LNCaP clone FGC (cell line): ENCODE measurements at regions not wholly inside any gene's neighbourhood (a gene's known extent, or its start where the extent isn't known, plus 50 kb on each side); places are given as distances from the start of the nearest gene placed in this dataset.
"Not testable (repeated sequence)": the region's sequence is repeated elsewhere in the genome, so short reads cannot be mapped to it uniquely, and the experiment has no call there.

Source experiments
- DNase-seq: peaks from one replicate; pipeline ENCODE4 v3.0.0-alpha.2; 2011; ENCODE audit warnings: low read depth
- H3K4me3 ChIP-seq: 2 replicates; pipeline ENCODE4 v1.5.1; 2011; ENCODE audit warnings: mild to moderate bottlenecking, low read depth, low read length, control low read depth
- TF ChIP-seq, protein P1 (sequence below): IDR thresholded peaks from 2 replicates; pipeline ENCODE4 v1.5.1; 2012; ENCODE audit warnings: mild to moderate bottlenecking; ENCODE audit not compliant: control insufficient read depth, insufficient read depth; ENCODE audit errors: extremely low read depth

DNA sequence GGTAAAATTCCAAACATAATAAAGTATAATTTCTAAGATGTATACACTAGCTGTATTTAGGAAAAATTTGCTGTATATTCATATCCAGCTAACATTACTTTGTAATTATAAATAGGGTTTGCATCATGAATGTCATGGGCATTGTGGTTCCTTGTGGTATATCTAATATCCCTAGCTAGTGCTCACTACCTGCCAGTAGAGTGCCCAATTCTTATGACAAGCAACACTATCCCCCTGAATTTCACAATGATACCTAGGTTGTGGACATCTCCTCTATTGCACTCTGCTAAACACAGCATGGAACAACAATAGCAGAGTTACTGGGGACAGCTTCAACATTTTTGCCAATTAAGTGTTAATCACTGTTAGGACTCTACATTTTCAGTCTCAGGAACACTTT lies 1656.5 kb downstream of the EFNA5 start:
- DNase-seq = no peak
- H3K4me3 ChIP-seq = no peak overlapping the region
- TF ChIP-seq, protein P1, sequence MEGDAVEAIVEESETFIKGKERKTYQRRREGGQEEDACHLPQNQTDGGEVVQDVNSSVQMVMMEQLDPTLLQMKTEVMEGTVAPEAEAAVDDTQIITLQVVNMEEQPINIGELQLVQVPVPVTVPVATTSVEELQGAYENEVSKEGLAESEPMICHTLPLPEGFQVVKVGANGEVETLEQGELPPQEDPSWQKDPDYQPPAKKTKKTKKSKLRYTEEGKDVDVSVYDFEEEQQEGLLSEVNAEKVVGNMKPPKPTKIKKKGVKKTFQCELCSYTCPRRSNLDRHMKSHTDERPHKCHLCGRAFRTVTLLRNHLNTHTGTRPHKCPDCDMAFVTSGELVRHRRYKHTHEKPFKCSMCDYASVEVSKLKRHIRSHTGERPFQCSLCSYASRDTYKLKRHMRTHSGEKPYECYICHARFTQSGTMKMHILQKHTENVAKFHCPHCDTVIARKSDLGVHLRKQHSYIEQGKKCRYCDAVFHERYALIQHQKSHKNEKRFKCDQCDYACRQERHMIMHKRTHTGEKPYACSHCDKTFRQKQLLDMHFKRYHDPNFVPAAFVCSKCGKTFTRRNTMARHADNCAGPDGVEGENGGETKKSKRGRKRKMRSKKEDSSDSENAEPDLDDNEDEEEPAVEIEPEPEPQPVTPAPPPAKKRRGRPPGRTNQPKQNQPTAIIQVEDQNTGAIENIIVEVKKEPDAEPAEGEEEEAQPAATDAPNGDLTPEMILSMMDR = no peak

DNA sequence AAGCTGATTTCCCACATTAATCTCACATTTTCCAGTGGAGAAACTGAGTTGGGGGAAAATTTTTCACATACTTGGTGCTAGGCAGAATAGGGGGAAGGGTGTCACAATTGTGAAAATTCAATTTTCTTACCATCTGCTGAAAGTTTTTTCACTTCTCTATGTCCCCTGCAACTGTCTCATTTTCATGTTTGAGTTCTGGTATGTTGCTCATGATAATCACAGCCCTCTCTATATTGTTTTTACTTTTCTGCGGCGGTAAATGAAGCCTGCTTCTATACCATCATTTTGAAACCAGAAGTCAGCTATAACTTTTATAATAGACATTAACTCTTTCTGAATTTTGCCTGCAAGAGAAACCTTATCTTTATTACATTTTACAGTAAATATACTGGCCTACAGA lies 1664.5 kb downstream of the EFNA5 start:
- no peak overlapping the region for H3K4me3 ChIP-seq
- DNase-seq = no peak
- TF ChIP-seq, protein P1 = no peak

DNA sequence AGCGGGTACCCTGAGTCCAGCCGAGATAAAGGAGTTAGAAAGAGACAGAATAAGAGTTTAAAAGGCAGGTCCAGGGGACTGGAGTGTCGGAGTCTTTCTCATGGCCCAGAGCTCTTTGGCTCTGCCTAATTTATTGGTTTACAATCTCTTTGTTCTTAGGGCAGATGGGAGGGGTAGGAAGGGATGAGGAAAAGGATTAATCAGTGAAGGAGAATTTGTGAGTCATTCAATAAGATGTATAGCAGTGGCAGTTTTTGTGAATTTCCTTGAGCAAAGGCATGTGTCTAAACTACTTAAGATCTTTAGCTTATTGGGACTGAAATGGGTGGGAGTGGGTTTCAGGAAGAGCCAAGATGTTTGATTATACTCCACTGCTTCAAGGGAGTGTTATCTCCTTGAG lies 1671.7 kb downstream of the EFNA5 start:
- not testable (repeated sequence) for H3K4me3 ChIP-seq, DNase-seq

DNA sequence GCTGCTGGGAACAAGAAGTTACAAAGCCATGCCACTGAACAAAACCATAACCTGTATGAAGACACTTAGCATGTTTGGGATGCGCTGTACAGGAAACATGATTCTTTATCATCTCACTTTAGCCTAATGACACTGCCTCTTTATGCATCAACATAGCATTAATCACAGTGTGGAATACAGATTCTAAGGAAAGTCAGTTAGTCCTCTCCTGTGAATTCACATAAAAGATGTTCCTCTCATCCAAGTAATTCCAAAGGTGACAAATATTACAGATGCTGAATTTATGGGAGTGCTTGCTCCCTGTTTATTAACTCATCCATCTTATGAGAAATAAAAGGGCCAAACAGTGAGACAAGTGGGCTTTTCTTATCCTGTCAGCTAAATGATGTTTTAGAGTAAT lies 1677.7 kb downstream of the EFNA5 start:
- no peak overlapping the region for H3K4me3 ChIP-seq
- TF ChIP-seq, protein P1 = no peak
- no peak for DNase-seq

DNA sequence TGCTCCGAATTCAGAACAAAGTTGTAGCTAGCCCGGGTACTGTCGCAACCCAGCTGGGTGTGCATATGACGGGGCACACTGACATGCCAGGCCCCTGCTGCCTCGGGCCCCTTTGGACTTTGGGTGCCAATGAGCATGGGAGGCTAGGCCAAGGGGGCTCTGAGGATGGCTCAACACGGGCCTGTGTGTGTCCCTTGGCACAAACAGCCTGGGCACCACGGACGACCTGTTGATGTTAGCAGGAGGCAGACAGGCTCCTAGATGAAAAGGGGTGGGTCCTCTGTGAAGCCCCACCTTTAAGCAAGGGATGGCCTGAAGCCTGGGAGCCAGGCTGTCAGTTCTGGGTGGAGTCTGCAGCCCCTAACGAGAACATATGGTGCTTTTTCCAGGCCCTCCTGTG lies 1688.2 kb downstream of the EFNA5 start:
- no peak for DNase-seq
- TF ChIP-seq, protein P1 = no peak
- no peak overlapping the region for H3K4me3 ChIP-seq

DNA sequence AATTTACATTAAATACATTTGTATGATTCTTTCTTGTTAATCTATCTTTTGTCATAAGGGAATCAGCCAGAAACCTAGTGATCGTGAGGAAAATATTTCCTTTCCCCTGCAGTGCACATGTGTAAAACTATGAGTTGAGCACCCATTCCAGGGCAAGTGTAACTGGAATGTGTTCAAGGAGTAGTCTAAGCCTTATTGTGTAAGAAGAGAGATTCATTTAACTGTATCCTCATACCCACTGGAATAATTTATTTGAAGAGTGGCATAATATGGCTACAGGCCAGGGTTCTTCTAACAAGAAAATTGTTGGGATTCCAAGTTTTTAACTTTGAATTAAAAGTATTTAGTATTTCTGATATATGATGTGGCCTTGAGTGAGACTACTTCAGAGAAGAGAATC lies 1692.7 kb downstream of the EFNA5 start:
- TF ChIP-seq, protein P1 = no peak
- no peak overlapping the region for H3K4me3 ChIP-seq
- no peak for DNase-seq

DNA sequence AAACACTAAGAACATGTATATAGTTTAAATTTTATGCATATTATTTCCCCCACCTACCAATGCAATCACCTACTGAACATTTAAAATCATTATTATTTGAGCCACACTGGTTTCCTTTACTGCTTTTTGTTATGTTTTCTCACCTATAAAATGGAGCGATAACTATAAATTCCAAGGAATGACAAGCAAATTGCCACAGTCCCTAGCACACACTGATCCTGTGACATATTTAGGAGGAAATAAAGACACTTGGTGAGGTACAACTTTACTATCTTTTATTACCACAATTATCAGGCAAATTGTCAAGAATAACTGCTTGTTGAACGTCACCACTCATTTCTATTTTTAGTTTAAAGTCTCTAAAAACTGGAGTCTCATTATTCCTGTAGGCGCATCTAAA lies 1693.6 kb downstream of the EFNA5 start:
- TF ChIP-seq, protein P1 = no peak
- H3K4me3 ChIP-seq = no peak overlapping the region
- DNase-seq = no peak

DNA sequence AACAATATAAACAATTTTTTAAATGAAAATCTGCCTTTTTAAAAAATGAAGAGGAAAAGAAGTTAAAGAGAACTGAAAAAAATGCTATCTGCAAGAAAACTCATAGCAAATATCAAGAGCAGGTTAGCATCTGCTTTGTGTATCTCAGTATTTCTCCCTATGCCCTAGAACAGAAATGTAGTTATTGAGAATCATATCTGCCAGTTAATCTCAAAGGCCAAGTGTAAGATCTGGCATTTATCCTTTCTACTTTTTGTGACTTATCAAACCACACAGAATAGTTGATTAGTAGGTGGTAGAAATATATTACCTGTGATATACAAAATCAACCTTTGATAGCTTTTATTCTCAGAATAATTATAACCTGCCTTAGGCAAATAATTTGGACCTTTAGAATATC lies 1699.8 kb downstream of the EFNA5 start:
- TF ChIP-seq, protein P1 = no peak
- H3K4me3 ChIP-seq = no peak overlapping the region
- no peak for DNase-seq
